Fibroblast of skin of scalp (primary cell): ENCODE measurements at regions not wholly inside any gene's neighbourhood (a gene's known extent, or its start where the extent isn't known, plus 50 kb on each side); places are given as distances from the start of the nearest gene placed in this dataset.
"Not testable (repeated sequence)": the region's sequence is repeated elsewhere in the genome, so short reads cannot be mapped to it uniquely, and the experiment has no call there.

Experiments
- DNase-seq: peaks from one replicate; pipeline ENCODE4 v3.0.0-alpha.2; 2013

DNA sequence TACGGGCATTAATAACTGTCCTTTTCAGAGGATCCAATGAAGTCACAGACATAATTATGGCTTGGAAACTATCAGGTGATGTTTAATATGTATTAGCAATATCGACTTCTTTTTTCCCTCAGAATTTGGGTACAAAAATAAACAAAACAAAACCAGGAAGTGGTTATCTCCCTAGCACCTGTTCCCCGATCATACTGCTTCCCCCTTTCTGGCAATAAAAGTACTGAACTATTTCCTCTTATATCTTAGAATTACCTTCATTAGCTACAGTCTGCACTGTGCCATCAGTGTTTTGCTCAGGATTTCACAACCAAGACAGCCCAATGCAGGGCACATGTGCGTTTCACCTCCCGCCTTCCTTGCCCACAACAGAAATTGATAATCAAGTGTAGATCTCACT is 216.9 kb upstream of the BTBD3 start:
- no peak for DNase-seq

DNA sequence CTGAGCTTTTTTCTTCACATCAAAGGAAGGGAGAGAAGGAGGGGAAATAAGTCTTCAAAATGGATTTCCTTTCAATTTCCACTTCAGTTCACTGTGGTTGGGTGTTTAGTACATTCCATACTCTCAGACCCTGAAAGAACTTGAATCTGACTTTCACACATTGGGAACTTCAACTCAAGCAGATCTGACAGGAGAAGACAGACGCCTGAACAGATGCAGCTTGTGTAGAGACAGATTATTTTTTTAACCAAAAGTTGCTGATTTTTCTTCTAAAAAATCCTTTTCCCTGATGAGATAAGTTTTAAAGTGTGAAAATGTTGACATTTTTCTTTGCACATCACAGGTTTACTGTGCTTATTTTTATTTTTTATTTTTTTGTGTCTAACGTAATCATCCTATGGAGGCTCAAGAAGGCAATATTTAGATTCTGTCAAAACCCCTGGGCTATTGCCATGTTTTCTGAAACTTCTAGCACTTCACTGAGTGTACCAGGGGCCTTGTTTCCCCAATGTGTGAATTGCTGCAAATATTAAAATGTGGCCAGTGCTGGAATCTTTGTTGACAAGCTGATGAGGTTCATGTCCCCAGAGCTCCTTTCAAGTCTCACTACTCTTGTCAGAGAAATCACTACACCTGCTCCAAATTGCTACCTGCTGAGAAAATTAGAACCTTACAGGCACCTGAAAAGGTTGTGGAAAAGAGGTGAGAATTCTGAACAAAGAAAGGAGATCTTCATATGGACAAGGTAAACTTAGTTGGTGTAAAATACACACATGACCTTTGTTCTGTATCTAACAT is 214.8 kb upstream of the BTBD3 start:
- no peak for DNase-seq

DNA sequence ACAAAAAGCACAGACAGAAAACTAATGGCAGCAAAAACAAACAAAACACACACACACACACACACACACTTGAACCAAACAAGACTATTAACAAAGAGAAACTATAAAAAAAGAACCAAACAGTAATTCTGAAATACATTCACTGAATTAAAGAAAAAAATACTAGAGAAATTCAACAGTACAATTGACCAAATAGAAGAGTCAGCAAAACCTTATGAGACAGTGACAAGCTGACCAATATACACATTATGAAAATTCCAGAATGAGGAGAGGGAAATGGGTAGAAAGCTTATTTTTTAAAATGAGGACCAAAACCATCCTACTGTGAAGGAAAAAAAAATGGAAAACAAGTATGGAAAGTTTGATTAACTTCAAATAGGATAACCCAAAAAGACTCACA is 212.2 kb upstream of the BTBD3 start:
- no peak for DNase-seq

DNA sequence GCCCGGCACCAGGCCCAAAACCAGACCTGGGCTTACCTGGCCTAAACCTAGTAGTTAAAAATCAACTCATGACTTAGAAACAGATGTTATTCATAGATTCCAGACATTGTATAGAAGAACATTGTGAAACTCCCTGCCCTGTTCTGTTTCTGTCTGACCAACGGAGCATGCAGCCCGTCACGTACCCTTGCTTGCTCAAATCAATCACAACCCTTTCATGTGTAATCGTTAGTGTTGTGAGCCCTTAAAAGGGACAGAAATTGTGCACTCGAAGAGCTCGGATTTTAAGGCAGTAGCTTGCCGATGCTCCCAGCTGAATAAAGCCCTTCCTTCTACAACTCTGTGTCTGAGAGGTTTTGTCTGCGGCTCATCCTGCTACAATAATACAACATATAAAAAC is 209.5 kb upstream of the BTBD3 start:
- not testable (repeated sequence) for DNase-seq

DNA sequence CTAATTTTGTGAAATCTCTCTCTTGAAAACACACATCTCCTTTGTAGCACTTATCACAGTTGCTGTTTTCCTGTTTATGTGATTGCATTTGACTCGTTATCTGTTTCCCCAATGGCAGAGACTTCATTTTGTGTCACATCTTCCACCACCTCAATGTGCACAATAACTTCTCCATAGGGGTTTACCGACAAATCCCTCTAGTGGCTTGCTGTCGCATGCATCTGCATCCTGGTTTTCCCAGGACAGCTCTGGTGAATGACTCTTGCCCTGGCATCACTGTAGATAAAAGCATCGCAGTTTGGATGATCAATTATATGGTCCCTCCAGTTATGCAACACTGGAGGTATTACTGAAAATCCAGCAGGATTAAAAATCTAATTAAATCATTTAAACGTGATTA is 206.5 kb upstream of the BTBD3 start:
- no peak for DNase-seq

DNA sequence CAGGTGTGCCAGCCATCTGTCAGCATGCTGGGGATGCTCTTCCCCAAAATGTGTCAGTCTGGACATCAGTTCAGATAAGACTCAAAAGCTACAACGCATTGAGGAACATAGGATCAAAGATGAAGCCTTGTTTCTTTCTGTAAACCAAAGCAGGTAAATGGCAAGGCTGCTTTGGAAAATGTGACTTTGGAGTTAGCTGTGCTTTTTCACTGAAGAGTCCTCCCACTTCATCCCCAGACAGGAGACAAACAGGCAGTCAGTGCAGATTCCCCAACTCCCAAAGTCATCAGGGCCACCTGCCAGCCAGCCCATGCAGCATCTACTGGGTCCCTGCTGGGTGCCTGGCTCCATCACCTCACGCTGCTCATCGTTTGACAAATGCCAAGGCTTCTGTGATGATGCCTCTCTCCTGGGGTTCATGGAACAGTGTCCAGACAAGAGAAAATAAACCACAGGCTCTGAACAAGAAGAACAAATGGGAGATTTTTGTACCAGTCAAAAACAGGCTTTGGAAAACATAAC is 205.0 kb upstream of the BTBD3 start:
- no peak for DNase-seq

DNA sequence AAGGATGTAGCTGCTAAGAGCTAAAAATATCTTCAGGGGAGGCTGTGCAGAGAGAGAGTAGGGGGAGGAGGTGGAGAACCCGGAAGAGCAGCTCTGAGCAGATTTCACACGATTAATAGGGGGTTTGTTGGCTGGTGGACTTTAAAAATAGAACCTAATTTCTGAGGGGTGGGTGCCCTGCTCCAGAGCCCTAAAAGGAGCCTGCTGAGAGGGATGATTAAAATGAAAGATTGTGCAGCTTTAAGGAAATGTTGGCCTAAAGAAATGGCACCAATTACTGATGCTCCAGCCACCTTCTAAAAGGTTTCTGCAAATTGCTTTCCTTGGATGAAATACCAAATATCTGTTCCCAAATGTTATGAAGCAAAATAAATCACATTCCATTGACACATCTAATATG is 202.8 kb upstream of the BTBD3 start:
- DNase-seq = peak; percentile 13

DNA sequence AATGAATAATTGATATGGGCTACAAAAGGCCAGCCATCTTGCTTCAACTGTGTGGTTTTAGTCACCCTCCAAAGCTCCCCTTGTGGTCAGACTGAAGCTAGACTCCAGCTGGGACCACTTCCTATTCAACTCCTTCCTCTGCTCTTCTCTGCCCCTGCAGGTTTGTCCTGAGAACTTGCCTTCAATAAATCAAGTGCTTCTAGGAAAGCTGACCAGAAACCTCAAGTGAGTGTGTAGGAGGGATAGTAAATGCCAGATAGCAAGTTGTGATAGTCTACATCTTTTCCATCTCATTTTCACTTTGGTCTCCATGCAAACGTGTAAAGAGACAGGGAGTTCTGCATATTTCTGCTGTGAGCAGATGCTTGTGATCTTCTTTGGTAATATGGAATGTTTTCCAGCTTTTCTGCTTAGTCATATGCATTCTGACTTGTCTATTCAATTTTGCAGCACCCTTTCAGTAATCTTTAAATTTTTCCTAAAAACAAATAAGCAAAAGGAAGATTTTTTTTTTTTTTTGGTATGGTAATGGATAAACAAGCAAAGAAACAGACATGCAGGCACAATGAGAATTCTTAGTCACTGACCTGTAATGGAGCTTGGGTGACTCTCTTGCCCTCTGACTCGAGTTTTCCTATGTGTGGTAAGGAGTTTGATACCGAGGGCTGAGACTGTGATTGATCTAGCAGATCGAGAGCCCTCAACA is 201.3 kb upstream of the BTBD3 start:
- DNase-seq = peak; percentile 93

DNA sequence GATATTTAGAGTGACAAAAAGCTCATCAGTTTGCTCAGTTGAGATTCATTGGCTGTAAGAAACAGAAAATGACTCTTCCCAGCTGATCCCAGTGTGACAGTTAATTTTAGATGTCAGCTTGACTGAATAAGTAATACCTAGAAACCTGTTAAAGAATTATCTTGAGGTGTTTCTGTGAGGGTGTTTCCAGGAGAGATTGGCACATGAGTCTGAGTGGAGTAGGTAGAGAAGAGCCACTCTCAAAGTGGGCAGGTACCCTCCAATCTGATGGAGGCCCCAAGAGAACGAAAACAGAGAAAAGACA is 200.8 kb upstream of the BTBD3 start:
- DNase-seq = no peak

DNA sequence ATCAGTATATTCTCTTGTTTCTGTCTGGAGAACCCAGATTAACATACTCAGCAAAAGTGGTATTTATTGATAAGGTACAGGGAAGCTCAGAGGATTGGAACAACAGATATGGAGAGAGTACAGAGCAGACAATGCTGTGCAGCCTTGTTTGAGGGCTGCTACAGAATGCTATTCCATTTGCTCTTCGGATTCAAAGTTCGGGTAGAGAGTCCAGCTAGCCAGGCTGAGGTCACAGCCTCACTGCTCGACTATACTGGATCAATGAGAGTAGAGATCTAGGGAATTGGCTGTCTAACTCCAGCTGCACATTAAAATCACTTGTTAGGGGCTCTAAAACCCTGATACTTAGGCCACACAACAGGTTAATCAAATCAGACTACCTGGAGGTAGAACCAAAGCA is 200.1 kb upstream of the BTBD3 start:
- no peak for DNase-seq

DNA sequence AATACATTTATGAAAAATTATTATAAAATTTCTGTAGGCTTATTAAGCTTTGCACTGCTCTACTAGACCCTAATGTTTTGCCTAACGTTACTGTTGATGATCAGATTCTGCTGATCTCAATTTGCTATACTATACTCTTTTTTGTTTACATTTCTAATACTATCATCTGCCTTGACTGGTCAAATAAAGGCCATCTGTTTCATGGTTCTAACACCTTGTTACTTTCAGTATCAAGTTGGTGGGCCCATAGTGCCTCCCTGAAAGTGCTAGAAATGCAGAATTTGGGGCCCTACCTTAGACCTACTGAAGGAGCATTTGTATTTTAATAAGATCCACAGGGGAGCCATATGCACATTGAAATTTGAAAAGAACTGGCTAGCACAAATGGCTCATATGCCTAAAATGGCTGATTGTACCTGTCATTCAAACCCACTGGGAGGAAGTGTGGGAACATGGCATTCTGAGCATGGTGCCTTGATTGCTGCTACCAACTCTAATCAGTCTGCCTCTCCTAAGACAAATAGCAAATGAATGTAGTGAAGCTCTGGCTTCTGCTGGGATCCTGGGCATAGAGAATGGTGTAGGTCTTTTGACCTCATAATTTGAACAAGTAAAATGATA is 199.1 kb upstream of the BTBD3 start:
- no peak for DNase-seq

DNA sequence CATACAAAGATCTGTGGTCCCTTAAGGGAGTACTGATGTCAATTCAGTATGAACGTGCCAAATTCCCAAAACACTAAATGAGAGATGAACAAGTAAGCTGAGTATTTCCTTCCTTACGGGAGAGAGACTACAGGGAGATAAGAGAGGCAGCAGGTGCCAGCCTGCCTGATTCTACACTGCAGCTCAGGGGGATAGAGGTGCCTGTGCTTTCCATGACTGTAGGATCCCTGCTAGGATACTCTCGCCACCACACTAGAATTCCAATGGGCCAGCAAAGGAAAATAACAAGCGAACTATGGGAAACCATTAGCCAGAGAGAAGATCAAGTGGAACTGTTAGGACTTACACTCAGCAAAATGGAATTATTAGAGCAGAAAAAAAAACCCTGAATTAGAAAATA is 198.5 kb upstream of the BTBD3 start:
- DNase-seq = no peak

DNA sequence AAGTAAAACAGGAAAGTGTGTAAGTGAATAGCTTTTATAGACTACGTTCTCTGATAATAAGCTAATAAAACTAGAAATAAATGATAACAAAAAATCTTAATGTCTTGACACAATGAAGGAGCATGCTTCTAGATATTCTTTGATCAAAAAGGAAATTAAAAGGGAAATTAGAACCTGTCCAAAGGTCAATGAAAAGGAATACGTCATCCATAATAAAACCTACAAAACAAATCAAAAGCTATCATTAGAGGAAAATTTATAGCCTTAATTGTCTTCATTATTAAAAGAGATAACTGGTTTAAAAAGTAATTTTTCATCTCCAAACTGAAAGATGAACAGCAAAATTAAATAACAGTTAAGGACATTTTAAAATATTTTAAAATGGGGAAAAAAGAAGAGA is 196.3 kb upstream of the BTBD3 start:
- no peak for DNase-seq

DNA sequence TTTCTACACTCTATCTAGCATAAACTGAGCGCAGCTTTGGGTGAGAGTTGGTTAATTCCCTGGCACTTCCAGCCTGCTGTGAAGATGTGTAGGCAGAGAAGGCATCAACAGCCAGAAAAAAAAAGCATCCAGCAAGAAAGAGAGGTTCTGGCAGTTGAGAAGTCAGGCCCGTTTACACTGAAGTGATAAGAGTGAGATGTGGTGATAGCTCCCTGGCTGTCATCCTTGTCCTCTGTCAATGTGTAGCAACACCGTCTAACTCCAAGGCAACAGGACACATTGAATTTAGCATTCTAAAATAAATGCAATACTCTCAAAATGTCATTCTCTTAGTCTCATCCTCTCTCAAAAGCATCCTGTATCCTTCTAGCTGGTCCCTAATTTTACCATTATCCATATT is 193.6 kb upstream of the BTBD3 start:
- no peak for DNase-seq

DNA sequence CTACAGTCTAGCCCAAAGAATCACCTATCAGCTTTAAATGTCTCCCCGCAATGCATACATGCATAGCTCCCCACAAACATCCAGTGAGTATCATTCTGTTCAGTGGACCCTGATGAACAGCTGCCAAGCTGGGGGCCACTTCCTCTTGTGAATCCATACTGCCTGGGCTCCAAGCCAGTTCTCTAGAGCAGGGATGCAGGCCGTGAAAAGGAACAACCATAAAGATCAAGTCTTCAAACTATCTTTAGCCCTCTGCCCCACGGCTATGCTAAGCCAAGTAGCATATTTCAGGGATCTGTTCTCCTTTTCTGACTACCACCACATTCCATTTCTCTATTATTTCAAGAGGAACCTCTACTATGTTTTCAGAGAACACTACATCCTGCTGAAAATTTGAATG is 191.7 kb upstream of the BTBD3 start:
- DNase-seq = peak; percentile 33

DNA sequence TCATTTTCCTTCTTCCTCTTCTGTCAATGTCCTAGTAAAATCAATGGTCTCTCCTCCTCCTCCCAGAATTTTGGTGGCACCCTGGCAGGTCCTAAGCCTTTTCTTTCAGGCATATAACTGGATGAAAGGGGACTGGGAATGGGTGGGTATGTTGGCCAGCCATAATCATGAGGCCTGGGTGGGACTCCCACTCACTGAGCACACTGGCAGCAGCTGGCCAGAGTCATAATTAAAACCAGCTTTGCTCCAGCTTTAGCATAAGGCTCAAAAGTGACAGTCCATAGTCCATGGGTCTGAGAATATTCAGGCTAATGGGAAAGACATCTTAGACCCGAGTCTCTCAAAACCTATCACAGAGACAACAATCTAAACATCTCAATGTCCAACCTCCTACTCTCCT is 190.0 kb upstream of the BTBD3 start:
- no peak for DNase-seq

DNA sequence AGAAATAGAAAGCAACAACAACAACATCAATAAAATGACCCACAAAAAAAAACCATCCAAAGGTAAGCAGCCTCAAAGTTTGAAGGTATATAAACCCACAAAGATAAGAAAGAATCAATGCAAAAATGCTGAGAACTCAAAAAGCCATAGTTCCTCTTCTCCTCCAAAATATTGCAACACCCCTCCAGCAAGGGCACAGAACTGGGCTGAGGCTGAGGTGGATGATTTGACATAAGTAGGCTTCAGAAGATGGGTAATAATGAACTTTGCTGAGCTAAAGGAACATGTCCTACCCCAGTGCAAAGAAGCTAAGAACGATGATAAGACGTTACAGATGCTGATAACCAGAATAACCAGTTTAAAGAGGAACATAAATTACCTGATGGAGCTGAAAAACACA is 188.8 kb upstream of the BTBD3 start:
- no peak for DNase-seq

DNA sequence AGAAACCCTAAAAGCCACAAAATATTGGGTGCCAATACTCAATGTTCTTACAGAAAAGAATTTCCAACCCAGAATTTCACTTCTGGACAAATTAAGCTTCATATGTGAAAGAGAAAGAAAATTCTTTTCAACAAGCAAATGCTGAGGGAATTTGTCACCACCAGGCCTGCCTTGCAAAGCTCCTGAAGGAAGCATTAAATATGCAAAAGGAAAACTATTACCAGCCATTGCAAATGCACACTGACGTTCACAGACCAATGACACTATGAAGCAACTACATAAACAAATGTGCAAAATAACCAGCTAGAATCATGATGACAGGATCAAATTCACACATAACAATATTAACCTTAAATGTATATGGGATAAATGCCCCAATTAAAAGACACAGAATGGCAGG is 187.9 kb upstream of the BTBD3 start:
- no peak for DNase-seq

DNA sequence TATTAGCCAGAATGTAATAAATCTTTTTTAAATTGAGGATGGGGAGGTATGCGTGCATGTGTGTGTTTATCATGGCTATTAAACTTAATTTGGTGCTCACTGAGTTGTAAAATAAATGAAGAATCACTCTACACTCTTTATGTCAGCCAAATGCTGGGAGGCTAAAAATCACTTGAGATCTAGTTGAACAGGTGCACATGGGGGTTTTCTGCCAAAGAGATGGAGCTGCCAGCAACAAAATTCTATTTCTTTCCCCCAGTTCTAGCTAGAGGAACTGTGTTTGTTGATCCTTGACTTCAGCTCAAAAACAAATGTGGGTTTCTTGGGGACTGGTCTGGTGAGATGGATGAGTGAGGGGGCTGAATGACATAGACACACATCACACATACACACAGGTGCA is 183.3 kb upstream of the BTBD3 start:
- no peak for DNase-seq

DNA sequence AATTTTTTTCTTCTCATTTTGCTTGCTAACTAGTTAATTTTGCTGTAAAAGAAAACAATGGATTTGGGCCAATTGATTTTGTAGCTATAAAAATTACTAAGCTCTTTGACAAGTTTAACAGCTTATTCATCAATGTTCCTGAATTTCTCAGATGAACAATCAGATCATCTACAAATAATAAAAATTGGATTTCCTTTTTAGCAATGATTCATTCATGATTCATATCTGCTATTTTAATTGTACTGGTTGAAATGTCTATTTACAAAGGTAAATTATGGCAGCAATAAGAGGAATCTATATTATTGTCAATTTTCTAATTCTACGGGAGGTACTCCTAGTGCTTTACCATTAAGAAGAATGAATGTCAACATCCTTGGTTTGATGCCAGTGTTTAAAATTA is 178.8 kb upstream of the BTBD3 start:
- no peak for DNase-seq

DNA sequence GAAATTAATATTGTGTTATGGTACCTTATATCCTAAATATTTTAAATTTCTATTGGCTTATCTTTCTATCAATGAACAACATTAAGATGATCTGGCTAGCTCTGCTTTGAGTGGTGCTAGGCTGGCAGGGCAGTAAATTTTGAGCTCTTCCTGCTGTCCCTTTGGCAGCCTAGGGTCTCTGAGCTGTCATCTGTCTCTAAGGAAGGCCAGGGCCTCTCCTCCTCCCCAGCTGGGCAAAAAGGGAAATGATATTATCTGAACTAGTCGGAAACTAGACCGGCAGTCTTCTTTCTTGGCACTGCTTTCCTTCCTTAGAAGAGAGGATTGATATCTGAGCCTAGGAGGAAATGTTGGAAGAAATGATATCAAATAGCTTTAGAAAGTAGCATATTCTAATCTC is 176.7 kb upstream of the BTBD3 start:
- DNase-seq = no peak

DNA sequence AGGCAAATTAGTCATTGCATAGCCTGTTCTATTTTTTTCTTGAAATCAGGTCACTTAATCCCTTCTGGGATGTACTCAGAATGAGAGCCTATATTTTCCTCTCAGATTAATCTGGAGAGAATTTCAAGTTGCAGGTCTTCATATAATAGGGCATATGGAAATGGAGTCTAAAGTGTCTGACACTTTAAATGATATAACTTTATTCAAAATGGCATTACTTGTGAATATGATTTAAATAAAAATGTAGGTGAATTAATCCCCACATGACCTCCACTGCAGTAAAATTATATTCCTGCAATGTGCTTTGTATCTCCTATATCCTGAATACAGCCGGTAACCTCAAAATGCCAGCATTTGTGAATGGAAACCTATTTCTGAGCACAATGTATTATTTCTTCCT is 172.5 kb upstream of the BTBD3 start:
- DNase-seq = no peak

DNA sequence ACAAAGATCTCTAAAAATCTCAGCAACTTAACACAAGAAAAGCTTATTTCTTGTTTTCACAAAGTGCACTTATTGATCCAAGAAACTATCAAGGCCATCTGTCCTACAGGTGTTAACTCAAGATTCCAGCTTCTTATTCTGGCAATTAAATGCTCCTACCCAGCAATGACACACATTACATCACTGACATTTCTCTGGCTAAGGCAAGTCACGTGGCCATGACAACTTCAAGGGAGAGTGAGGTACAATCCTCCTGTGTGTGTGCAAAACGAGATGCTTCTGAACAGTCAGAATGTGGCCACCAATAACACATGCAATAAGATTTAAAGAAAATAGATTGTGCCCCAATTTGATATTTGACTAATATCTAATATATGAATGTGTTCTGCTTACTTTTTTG is 169.3 kb upstream of the BTBD3 start:
- DNase-seq = no peak

DNA sequence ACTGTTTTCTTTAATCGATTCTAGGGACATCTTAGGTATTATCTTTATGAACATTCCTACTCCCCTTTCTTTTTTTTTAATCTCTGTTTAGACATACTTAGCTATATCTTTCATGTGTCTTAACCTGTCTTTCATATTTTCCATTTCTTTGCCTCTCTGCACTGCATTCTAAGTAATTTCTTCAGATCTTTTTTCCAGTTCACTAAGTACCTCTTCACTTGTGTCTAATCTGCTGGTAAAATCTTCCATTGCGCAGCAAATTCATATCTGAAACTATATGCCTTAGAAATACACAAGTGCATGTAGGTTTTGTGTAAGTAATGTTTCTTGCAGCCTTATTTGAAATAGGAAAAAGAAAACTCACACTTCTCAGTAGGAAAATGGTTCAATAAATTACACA is 165.4 kb upstream of the BTBD3 start:
- no peak for DNase-seq
